Panc1 (cell line): ENCODE measurements at regions not wholly inside any gene's neighbourhood (a gene's known extent, or its start where the extent isn't known, plus 50 kb on each side); places are given as distances from the start of the nearest gene placed in this dataset.

Experiments used
- ATAC-seq: fragments of 200-7000 bp; cut with Tn5 transposase; 2 replicates; pipeline ENCODE4 v1.9.1; 2020; ENCODE audit warnings: mild to moderate bottlenecking, moderate library complexity
- BruUV-seq: library from RNA; stranded (reverse); fragments of 400-500 nt; replicated peaks from 2 replicates; lab custom pipeline; 2021; lab: Mats Ljungman, UMichigan
- CTCF ChIA-PET: fragments of 300-600 bp; sonication (Branson Sonifier 250); formaldehyde crosslinking; loops from one replicate; lab custom pipeline; 2022; ENCODE audit warnings: antibody characterized with exemption; lab: Charles Lee
- POLR2A ChIA-PET: fragments of 300-600 bp; sonication (Branson Sonifier 250); formaldehyde crosslinking; loops from one replicate; lab custom pipeline; 2022; ENCODE audit warnings: antibody characterized with exemption; lab: Charles Lee
- DNase-seq: peaks from one replicate; pipeline ENCODE4 v3.0.0-alpha.2; 2010; ENCODE audit warnings: low read depth, low spot score
- H3K27ac ChIP-seq: 2 replicates; pipeline ENCODE4 v1.5.1; 2011; ENCODE audit warnings: mild to moderate bottlenecking, low read length, inconsistent platforms
- H3K27me3 ChIP-seq: fragments of 200-500 bp; sonication (Bioruptor generic); 2 replicates; pipeline ENCODE4 v1.6.0; 2014; ENCODE audit warnings: low read length, inconsistent platforms; ENCODE audit not compliant: control insufficient read depth, insufficient read depth
- H3K36me3 ChIP-seq: fragments of 200-500 bp; sonication (Bioruptor generic); 2 replicates; pipeline ENCODE4 v1.5.1; 2014; ENCODE audit warnings: inconsistent platforms, mild to moderate bottlenecking, low read length, moderate library complexity; ENCODE audit not compliant: control insufficient read depth, insufficient read depth
- H3K4me1 ChIP-seq: 2 replicates; pipeline ENCODE4 v1.5.1; 2011; ENCODE audit warnings: inconsistent platforms, mild to moderate bottlenecking, low read length, moderate library complexity; ENCODE audit not compliant: control insufficient read depth, insufficient read depth
- H3K4me3 ChIP-seq, 2 experiments: 2 replicates each; pipeline ENCODE4 v1.5.1; 2011 to 2012; ENCODE audit warnings: low read depth in 2 of 2, low read length in 2 of 2, mild to moderate bottlenecking in 2 of 2, inconsistent platforms in 1 of 2, moderate library complexity in 1 of 2
- H3K9me3 ChIP-seq: fragments of 200-500 bp; sonication (Bioruptor generic); 2 replicates; pipeline ENCODE4 v1.5.1; 2014; ENCODE audit warnings: low read depth, mild to moderate bottlenecking, inconsistent platforms, low read length, moderate library complexity; ENCODE audit not compliant: control insufficient read depth, insufficient read depth
- POLR2AphosphoS5 ChIP-seq: IDR thresholded peaks from 2 replicates; pipeline ENCODE4 v1.6.1; 2012; ENCODE audit warnings: mild to moderate bottlenecking, low read depth, low read length, moderate library complexity
- SIN3A ChIP-seq: IDR thresholded peaks from 2 replicates; pipeline ENCODE4 v1.6.1; 2012; ENCODE audit warnings: low read depth, mild to moderate bottlenecking, low read length, moderate library complexity, borderline replicate concordance; ENCODE audit not compliant: insufficient read depth
- TCF7L2 ChIP-seq: IDR thresholded peaks from 2 replicates; pipeline ENCODE4 v1.6.1; 2011; ENCODE audit warnings: mild to moderate bottlenecking, low read depth, low read length, inconsistent platforms
- in situ Hi-C: cut with HindIII; loops from 2 replicates; pipeline ENCODE4 v1.10.0; 2016; ENCODE audit warnings: low sequenced_read_pairs, low pct_unique_long_range_greater_than_20kb
- intact Hi-C: fragments of 100-400 bp; cut with micrococcal nuclease; formaldehyde crosslinking; loops from one replicate; pipeline ENCODE4 v1.10.0; 2022; ENCODE audit not compliant: unreplicated experiment
- TF ChIP-seq, protein P1 (sequence below): fragments of 450-650 bp; IDR thresholded peaks from 2 replicates; pipeline ENCODE4 v1.5.1; 2017; ENCODE audit warnings: mild to moderate bottlenecking
- TF ChIP-seq, protein P2 (sequence below), 2 experiments: IDR thresholded peaks; 2 replicates each; pipeline ENCODE4 v1.6.1; 2011 to 2012; ENCODE audit warnings: low read depth in 2 of 2, control low read depth in 1 of 2, low read length in 1 of 2, mild to moderate bottlenecking in 1 of 2, moderate library complexity in 1 of 2; ENCODE audit not compliant: insufficient read depth in 1 of 2

DNA sequence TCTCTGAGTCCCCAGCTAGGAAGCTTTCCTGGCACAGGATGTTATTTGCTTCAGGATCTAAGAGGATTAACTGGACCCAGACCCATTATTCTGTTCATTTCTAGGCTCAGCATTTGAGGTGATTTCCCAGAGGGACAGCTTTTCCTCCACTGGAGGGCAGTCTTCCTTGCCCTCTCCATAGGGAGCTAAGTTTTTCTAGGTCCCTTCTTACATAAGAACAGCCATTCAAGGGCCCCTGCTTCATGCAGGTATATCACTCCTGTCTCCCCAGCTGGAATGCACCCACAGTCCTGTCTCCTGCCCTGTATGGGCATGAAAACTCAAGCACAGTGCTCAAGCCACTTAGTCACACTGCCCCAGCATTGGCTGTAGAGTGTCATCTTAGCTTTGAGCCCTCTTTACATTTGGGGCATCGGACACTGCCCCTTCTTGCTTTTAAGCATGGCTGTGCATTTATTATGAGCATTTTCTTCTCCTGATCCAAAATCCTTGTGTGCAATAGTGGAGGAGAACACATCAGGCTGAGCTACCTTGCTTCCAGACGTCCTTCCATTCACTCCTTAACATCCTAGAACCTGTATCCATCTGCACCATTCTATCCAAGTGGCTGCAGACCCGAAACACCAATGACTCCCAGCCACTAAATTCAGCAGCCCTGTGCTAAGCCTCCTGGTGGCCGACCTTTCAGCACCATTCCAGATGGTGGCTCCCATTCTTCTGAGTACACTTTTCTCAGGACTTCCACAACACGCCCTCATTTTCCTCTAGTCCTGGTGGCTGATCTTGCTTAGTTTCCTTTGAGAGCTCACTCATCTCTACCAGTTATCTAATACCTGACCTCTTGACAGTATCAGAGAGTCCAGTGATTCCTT, 80.0 kb downstream of the COPS8 start:
- H3K36me3 ChIP-seq: no peaks in the 10 kb centered on the region
- ChIA-PET CTCF (interaction anchor here (0.5 to 1.0 kb wide), 3 partner anchors 245 to 390 kb away, joined by 3 to 11 read pairs (median 3); no protein-coding TSS in a partner anchor), POLR2A (no interaction called here)
- H3K9me3 ChIP-seq: 0 out of 2 replicates have a peak, but pooled peaks cover 4% of the 10 kb centered on the region
- DNase-seq (no peak), ATAC-seq (peak; percentile 51; the same call in 1 of the 2 replicates)
- no peaks in the 10 kb centered on the region for H3K27me3 ChIP-seq
- in situ Hi-C loops (no loop called here), intact Hi-C loops (no loop called here)
- H3K4me3 ChIP-seq: no peak overlapping the region
- H3K4me1 ChIP-seq: no peaks in the 10 kb centered on the region
- peak overlapping the region; percentile 34; the same call in 1 of the 2 replicates for H3K27ac ChIP-seq
- no peak for TF ChIP-seq TCF7L2
- TF ChIP-seq POLR2AphosphoS5: no peak
- TF ChIP-seq, protein P1, sequence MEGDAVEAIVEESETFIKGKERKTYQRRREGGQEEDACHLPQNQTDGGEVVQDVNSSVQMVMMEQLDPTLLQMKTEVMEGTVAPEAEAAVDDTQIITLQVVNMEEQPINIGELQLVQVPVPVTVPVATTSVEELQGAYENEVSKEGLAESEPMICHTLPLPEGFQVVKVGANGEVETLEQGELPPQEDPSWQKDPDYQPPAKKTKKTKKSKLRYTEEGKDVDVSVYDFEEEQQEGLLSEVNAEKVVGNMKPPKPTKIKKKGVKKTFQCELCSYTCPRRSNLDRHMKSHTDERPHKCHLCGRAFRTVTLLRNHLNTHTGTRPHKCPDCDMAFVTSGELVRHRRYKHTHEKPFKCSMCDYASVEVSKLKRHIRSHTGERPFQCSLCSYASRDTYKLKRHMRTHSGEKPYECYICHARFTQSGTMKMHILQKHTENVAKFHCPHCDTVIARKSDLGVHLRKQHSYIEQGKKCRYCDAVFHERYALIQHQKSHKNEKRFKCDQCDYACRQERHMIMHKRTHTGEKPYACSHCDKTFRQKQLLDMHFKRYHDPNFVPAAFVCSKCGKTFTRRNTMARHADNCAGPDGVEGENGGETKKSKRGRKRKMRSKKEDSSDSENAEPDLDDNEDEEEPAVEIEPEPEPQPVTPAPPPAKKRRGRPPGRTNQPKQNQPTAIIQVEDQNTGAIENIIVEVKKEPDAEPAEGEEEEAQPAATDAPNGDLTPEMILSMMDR: peak; percentile 69
- BruUV-seq: no TSS peak

DNA sequence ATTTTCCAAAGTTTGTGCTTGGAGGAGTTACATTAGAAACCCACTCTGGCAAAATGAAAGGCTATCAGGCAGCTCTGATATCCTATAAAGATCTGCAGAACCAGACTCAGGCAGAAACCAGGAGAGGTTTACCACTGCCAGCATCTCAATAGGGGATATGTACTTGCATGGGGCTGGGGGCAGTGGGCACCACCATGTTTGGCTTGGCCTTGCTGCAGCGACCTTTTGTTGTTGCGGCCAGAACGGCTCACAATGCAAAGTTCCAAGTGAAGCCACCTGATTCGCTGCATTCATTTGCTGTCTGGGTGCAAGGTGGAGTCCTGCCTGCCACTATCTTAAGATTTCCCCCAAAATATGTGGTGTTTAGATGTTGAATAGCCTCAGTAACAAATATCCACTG, 81.3 kb downstream of the COPS8 start:
- Histone ChIP-seq H3K27ac (peak overlapping the region; percentile 62; the same call in 1 of the 2 replicates), H3K4me1 (peaks cover 6% of the 10 kb centered on the region), H3K9me3 (0 out of 2 replicates have a peak, but pooled peaks cover 4% of the 10 kb centered on the region), H3K27me3 (no peaks in the 10 kb centered on the region), H3K4me3 (no peak overlapping the region), H3K36me3 (no peaks in the 10 kb centered on the region)
- in situ Hi-C loops: no loop called here
- ATAC-seq (no peak), DNase-seq (no peak)
- ChIA-PET POLR2A (no interaction called here), CTCF (no interaction called here)
- intact Hi-C loops: no loop called here
- BruUV-seq: no TSS peak
- TF ChIP-seq, protein P1: no peak
- TF ChIP-seq TCF7L2: no peak
- no peak for TF ChIP-seq SIN3A
- TF ChIP-seq, protein P2, sequence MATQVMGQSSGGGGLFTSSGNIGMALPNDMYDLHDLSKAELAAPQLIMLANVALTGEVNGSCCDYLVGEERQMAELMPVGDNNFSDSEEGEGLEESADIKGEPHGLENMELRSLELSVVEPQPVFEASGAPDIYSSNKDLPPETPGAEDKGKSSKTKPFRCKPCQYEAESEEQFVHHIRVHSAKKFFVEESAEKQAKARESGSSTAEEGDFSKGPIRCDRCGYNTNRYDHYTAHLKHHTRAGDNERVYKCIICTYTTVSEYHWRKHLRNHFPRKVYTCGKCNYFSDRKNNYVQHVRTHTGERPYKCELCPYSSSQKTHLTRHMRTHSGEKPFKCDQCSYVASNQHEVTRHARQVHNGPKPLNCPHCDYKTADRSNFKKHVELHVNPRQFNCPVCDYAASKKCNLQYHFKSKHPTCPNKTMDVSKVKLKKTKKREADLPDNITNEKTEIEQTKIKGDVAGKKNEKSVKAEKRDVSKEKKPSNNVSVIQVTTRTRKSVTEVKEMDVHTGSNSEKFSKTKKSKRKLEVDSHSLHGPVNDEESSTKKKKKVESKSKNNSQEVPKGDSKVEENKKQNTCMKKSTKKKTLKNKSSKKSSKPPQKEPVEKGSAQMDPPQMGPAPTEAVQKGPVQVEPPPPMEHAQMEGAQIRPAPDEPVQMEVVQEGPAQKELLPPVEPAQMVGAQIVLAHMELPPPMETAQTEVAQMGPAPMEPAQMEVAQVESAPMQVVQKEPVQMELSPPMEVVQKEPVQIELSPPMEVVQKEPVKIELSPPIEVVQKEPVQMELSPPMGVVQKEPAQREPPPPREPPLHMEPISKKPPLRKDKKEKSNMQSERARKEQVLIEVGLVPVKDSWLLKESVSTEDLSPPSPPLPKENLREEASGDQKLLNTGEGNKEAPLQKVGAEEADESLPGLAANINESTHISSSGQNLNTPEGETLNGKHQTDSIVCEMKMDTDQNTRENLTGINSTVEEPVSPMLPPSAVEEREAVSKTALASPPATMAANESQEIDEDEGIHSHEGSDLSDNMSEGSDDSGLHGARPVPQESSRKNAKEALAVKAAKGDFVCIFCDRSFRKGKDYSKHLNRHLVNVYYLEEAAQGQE (IDR thresholded peaks at IDR 0.05; ENCODE audit: insufficient read depth in 1 of 2, low read depth in 2 of 2, low read length in 1 of 2): no peak
- no peak for TF ChIP-seq POLR2AphosphoS5
